ENCODE measurements at regions not wholly inside any gene's neighbourhood (a gene's known extent, or its start where the extent isn't known, plus 50 kb on each side); places are given as distances from the start of the nearest gene placed in this dataset.

GRCh38 chr12:83634726-83635267 lies 948.1 kb downstream of the TMTC2 start:
- TF ChIP-seq, protein P1, sequence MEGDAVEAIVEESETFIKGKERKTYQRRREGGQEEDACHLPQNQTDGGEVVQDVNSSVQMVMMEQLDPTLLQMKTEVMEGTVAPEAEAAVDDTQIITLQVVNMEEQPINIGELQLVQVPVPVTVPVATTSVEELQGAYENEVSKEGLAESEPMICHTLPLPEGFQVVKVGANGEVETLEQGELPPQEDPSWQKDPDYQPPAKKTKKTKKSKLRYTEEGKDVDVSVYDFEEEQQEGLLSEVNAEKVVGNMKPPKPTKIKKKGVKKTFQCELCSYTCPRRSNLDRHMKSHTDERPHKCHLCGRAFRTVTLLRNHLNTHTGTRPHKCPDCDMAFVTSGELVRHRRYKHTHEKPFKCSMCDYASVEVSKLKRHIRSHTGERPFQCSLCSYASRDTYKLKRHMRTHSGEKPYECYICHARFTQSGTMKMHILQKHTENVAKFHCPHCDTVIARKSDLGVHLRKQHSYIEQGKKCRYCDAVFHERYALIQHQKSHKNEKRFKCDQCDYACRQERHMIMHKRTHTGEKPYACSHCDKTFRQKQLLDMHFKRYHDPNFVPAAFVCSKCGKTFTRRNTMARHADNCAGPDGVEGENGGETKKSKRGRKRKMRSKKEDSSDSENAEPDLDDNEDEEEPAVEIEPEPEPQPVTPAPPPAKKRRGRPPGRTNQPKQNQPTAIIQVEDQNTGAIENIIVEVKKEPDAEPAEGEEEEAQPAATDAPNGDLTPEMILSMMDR (IDR thresholded peaks at IDR 0.05) = no peak
- no peak for TF ChIP-seq EZH2 (IDR thresholded peaks at IDR 0.05; ENCODE audit: borderline replicate concordance, insufficient read depth, low read depth, low read length, poor library complexity, severe bottlenecking)

Data from B cell (primary cell).